Stomach (tissue), 4 donors: ENCODE measurements at regions not wholly inside any gene's neighbourhood (a gene's known extent, or its start where the extent isn't known, plus 50 kb on each side); places are given as distances from the start of the nearest gene placed in this dataset.

ENCODE experiments used
- EP300 ChIP-seq: sonication (generic); formaldehyde crosslinking; IDR thresholded peaks from one replicate; pipeline ENCODE4 v1.6.1; 2017; ENCODE audit warnings: antibody characterized with exemption
- POLR2A ChIP-seq, 4 donors: fragments of 450-650 bp; IDR thresholded peaks; one replicate each; pipeline ENCODE4 v1.6.1; 2016; ENCODE audit warnings: antibody characterized with exemption in 4 of 4, control low read depth in 2 of 4, mild to moderate bottlenecking in 1 of 4, moderate library complexity in 1 of 4
- POLR2AphosphoS5 ChIP-seq, 3 donors: sonication (generic); formaldehyde crosslinking; IDR thresholded peaks; one replicate each; pipeline ENCODE4 v1.6.1; 2016; ENCODE audit warnings: antibody characterized with exemption in 3 of 3
- TF ChIP-seq, protein P1 (sequence below), 7 experiments: fragments of 450-650 bp in 4 of 7; fragments of 200-600 bp in 3 of 7; sonication (generic) in 3 of 7; IDR thresholded peaks; one replicate each; pipeline ENCODE4 v1.5.1; 2016 to 2019; ENCODE audit warnings: antibody characterized with exemption in 7 of 7, control low read depth in 2 of 7, mild to moderate bottlenecking in 1 of 7

- TF ChIP-seq, protein P1, sequence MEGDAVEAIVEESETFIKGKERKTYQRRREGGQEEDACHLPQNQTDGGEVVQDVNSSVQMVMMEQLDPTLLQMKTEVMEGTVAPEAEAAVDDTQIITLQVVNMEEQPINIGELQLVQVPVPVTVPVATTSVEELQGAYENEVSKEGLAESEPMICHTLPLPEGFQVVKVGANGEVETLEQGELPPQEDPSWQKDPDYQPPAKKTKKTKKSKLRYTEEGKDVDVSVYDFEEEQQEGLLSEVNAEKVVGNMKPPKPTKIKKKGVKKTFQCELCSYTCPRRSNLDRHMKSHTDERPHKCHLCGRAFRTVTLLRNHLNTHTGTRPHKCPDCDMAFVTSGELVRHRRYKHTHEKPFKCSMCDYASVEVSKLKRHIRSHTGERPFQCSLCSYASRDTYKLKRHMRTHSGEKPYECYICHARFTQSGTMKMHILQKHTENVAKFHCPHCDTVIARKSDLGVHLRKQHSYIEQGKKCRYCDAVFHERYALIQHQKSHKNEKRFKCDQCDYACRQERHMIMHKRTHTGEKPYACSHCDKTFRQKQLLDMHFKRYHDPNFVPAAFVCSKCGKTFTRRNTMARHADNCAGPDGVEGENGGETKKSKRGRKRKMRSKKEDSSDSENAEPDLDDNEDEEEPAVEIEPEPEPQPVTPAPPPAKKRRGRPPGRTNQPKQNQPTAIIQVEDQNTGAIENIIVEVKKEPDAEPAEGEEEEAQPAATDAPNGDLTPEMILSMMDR (IDR thresholded peaks at IDR 0.05), result no peak
- TF ChIP-seq POLR2A (IDR thresholded peaks at IDR 0.05), result no peak
- no peak for TF ChIP-seq POLR2AphosphoS5 (IDR thresholded peaks at IDR 0.05)
- no peak for TF ChIP-seq EP300
Observed at GRCh38 chr20:12677925-12678324, 330.8 kb upstream of the SPTLC3 start.
